K562 (cell line): ENCODE measurements at regions not wholly inside any gene's neighbourhood (a gene's known extent, or its start where the extent isn't known, plus 50 kb on each side); places are given as distances from the start of the nearest gene placed in this dataset.

ENCODE experiments used
- ATAC-seq: fragments of 200-7000 bp; cut with Tn5 transposase; 3 replicates; pipeline ENCODE4 v1.9.1; 2020; ENCODE audit warnings: moderate library complexity
- BruUV-seq: library from RNA; stranded (reverse); fragments of 400-500 nt; replicated peaks from 2 replicates; lab custom pipeline; 2021; lab: Mats Ljungman, UMichigan
- CTCF ChIA-PET: fragments of 300-600 bp; formaldehyde crosslinking; extraction: SDS; loops from one replicate; lab custom pipeline; 2021; ENCODE audit warnings: low intra/inter-chr PET ratio; lab: Yijun Ruan, JAX
- POLR2A ChIA-PET: fragments of 300-600, 350-650 bp; sonication (Branson Sonifier 250); formaldehyde crosslinking; extraction: SDS; loops from one replicate; lab custom pipeline; 2021; ENCODE audit warnings: antibody characterized with exemption, inconsistent platforms; lab: Yijun Ruan, JAX
- DNase-seq, 4 experiments: peaks; one replicate each; pipeline versions ENCODE4 v3.0.0 to v3.0.0-alpha.2; 2011 to 2018; ENCODE audit warnings: low spot score in 3 of 4, mixed read lengths in 3 of 4; ENCODE audit errors: extremely low read depth in 1 of 4
- FAIRE-seq: peaks from 2 replicates; lab custom pipeline; 2011; peaks lifted over from hg19 to GRCh38; lab: Jason Lieb, UNC
- H2AFZ ChIP-seq: 2 replicates; pipeline ENCODE4 v1.6.0; 2011; ENCODE audit warnings: low read depth, low read length, control low read depth, inconsistent platforms
- H3K27ac ChIP-seq: fragments of 200-600 bp; 3 replicates; pipeline ENCODE4 v1.8.0; 2011; ENCODE audit warnings: low read depth, mild to moderate bottlenecking, control low read depth, inconsistent platforms, low read length, moderate library complexity, mixed read lengths; ENCODE audit errors: extremely low read depth
- H3K27me3 ChIP-seq, 2 experiments: fragments of 300-600 bp in 1 of 2; 2 replicates in 1 of 2; 3 replicates in 1 of 2; pipeline versions ENCODE4 v1.6.0 to v1.8.0; 2011; ENCODE audit warnings: inconsistent platforms in 2 of 2, low read length in 2 of 2, mild to moderate bottlenecking in 1 of 2, mixed read lengths in 1 of 2, moderate library complexity in 1 of 2; ENCODE audit not compliant: control insufficient read depth in 2 of 2, insufficient read depth in 2 of 2
- H3K36me3 ChIP-seq: fragments of 300-600 bp; 3 replicates; pipeline ENCODE4 v1.8.0; 2011; ENCODE audit warnings: mild to moderate bottlenecking, low read length, inconsistent platforms; ENCODE audit not compliant: control insufficient read depth, insufficient read depth
- H3K4me1 ChIP-seq, 2 experiments: fragments of 200-600 bp in 1 of 2; replicated peaks in 1 of 2; 2 replicates in 1 of 2; 3 replicates in 1 of 2; pipeline versions ENCODE4 v1.5.1 to v1.8.0; 2011; ENCODE audit warnings: inconsistent platforms in 2 of 2, low read length in 2 of 2, mild to moderate bottlenecking in 1 of 2, mixed read lengths in 1 of 2, moderate library complexity in 1 of 2; ENCODE audit not compliant: control insufficient read depth in 2 of 2, insufficient read depth in 2 of 2
- H3K4me2 ChIP-seq: 2 replicates; pipeline ENCODE4 v1.6.1; 2011; ENCODE audit warnings: low read length, control low read depth, inconsistent platforms, mixed read lengths; ENCODE audit not compliant: insufficient read depth
- H3K4me3 ChIP-seq: fragments of 200-600 bp; sonication (generic), shearing (Covaris generic); 2 replicates; pipeline ENCODE4 v1.5.1; 2016; ENCODE audit warnings: control low read depth, inconsistent platforms
- H3K79me2 ChIP-seq: fragments of 200-600 bp; 3 replicates; pipeline ENCODE4 v1.8.0; 2011; ENCODE audit warnings: low read length, inconsistent platforms; ENCODE audit not compliant: control insufficient read depth, insufficient read depth
- H3K9ac ChIP-seq, 2 experiments: 2 replicates each; pipeline versions ENCODE4 v1.6.0 to v1.6.1; 2011; ENCODE audit warnings: low read depth in 2 of 2, low read length in 2 of 2, control low read depth in 1 of 2, inconsistent platforms in 1 of 2, mild to moderate bottlenecking in 1 of 2, mixed read lengths in 1 of 2; ENCODE audit not compliant: insufficient read depth in 1 of 2
- H3K9me1 ChIP-seq: one replicate; pipeline ENCODE4 v1.6.0; 2011; ENCODE audit warnings: inconsistent platforms, mild to moderate bottlenecking, low read length, moderate library complexity; ENCODE audit not compliant: control insufficient read depth, insufficient read depth
- H3K9me3 ChIP-seq: replicated peaks from 2 replicates; pipeline ENCODE4 v1.5.1; 2011; ENCODE audit warnings: low read depth, low read length, inconsistent platforms; ENCODE audit not compliant: control insufficient read depth, insufficient read depth
- H4K20me1 ChIP-seq: replicated peaks from 2 replicates; pipeline ENCODE4 v1.6.1; 2011; ENCODE audit warnings: low read length, inconsistent platforms, mixed read lengths; ENCODE audit not compliant: control insufficient read depth, insufficient read depth
- CC2D1A ChIP-seq: fragments of 450-650 bp; IDR thresholded peaks from 2 replicates; pipeline ENCODE4 v1.6.1; 2017; ENCODE audit warnings: mild to moderate bottlenecking
- CHD4 ChIP-seq: fragments of 200-600 bp; sonication (generic); IDR thresholded peaks from 3 replicates; pipeline ENCODE4 v1.6.1; 2012; ENCODE audit warnings: low read depth, mild to moderate bottlenecking, mixed read lengths, low read length, inconsistent platforms; ENCODE audit not compliant: insufficient read depth, insufficient replicate concordance, poor library complexity, severe bottlenecking
- FOXP1 ChIP-seq: sonication (generic); formaldehyde crosslinking; IDR thresholded peaks from 2 replicates; pipeline ENCODE4 v1.8.0; 2022; ENCODE audit warnings: mild to moderate bottlenecking, missing genetic modification reagents
- POLR2H ChIP-seq: IDR thresholded peaks from 2 replicates; pipeline ENCODE4 v1.6.1; 2016; ENCODE audit warnings: missing genetic modification characterization, low read depth, mild to moderate bottlenecking, control low read depth, missing compliant biosample characterization, moderate library complexity
- RBBP5 ChIP-seq: fragments of 200-600 bp; sonication (generic); IDR thresholded peaks from 2 replicates; pipeline ENCODE4 v1.6.1; 2012; ENCODE audit warnings: borderline replicate concordance, mild to moderate bottlenecking, low read length, control low read depth, inconsistent platforms; ENCODE audit not compliant: insufficient read depth, poor library complexity, severe bottlenecking
- TBL1XR1 ChIP-seq, 2 experiments: IDR thresholded peaks; 2 replicates each; pipeline ENCODE4 v1.6.1; 2012; ENCODE audit warnings: improper control_type of control experiment in 2 of 2, low read length in 2 of 2, mild to moderate bottlenecking in 1 of 2
- TBP ChIP-seq: optimal IDR thresholded peaks from 2 replicates; pipeline ENCODE3; 2011; ENCODE audit warnings: low read depth, low read length, improper control_type of control experiment
- ZBTB17 ChIP-seq: fragments of 450-650 bp; formaldehyde crosslinking; IDR thresholded peaks from 2 replicates; pipeline ENCODE4 v1.4.0; 2020; ENCODE audit warnings: mild to moderate bottlenecking
- ZBTB7A ChIP-seq: IDR thresholded peaks from 2 replicates; pipeline ENCODE4 v1.6.1; 2011; ENCODE audit warnings: low read depth, mild to moderate bottlenecking, low read length, moderate library complexity, borderline replicate concordance; ENCODE audit not compliant: control insufficient read depth
- ZC3H11A ChIP-seq: IDR thresholded peaks from 2 replicates; pipeline ENCODE4 v1.6.1; 2012; ENCODE audit warnings: low read depth, low read length, improper control_type of control experiment
- ZNF146 ChIP-seq: IDR thresholded peaks from one replicate; pipeline ENCODE4 v1.6.1; 2018; ENCODE audit warnings: missing compliant biosample characterization; ENCODE audit not compliant: unreplicated experiment
- ZNF224 ChIP-seq: sonication (generic); formaldehyde crosslinking; IDR thresholded peaks from 2 replicates; pipeline ENCODE4 v1.8.0; 2022; ENCODE audit warnings: mild to moderate bottlenecking, missing genetic modification reagents
- ZNF23 ChIP-seq: fragments of 250-450 bp; sonication (Bioruptor Pico); IDR thresholded peaks from 2 replicates; pipeline ENCODE4 v1.4.0; 2020; ENCODE audit warnings: mild to moderate bottlenecking
- ZNF551 ChIP-seq: fragments of 250-450 bp; sonication (Bioruptor Pico); IDR thresholded peaks from 2 replicates; pipeline ENCODE4 v1.5.0; 2021; ENCODE audit warnings: mild to moderate bottlenecking, moderate library complexity
- WGBS: fragments of 100-300 bp; shearing (Covaris generic); methylation state at CpG from one replicate; pipeline ENCODE4 v1.1.6; 2016; ENCODE audit warnings: low coverage, mixed read lengths; ENCODE audit not compliant: insufficient coverage; ENCODE audit errors: missing lambda C conversion rate; 5-methylcytosine and 5-hydroxymethylcytosine counted together
- in situ Hi-C: fragments of 300-500 bp; cut with MboI; formaldehyde crosslinking; loops from 4 replicates; pipeline ENCODE4 v1.15.0; 2018; ENCODE audit warnings: inconsistent platforms, mixed read lengths
- intact Hi-C: fragments of 100-400 bp; cut with micrococcal nuclease; formaldehyde crosslinking; loops from 2 replicates; pipeline ENCODE4 v1.14.2; 2022
- TF ChIP-seq, protein P1 (sequence below), 2 experiments: fragments of 450-650 bp; IDR thresholded peaks; 2 replicates each; pipeline ENCODE4 v1.6.1; 2016; ENCODE audit warnings: mild to moderate bottlenecking in 2 of 2, borderline replicate concordance in 1 of 2, low read depth in 1 of 2, moderate library complexity in 1 of 2

DNA sequence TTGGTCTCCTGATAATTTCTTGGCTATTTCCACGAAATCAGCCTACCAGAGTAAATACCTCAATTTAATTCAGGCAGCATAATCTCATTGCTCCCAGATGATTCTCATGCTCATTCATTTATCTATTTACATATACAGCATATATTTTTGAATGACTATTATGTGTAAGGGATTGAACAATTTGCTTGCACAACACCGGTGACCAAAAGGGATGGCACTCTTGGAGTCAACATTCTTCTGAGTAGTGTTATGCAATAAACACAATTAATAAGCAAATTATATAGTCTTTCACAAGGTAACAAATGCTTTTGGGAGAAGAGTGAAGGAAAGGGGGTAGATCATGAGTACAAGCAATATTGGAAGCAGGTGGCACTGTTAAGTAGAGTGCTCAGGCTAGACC is 1015.3 kb downstream of the ARAP2 start:
- ChIA-PET POLR2A (no interaction called here), CTCF (no interaction called here)
- intact Hi-C loops, result no loop called here
- Histone ChIP-seq H3K9me1 (no peaks in the 10 kb centered on the region), H3K27me3 (no peaks in the 10 kb centered on the region), H3K36me3 (no peaks in the 10 kb centered on the region), H3K9me3 (no peaks in the 10 kb centered on the region), H3K79me2 (no peaks in the 10 kb centered on the region), H3K4me3 (no peak overlapping the region), H2AFZ (no peak overlapping the region), H4K20me1 (no peaks in the 10 kb centered on the region), H3K27ac (no peak overlapping the region), H3K9ac (no peak overlapping the region), H3K4me2 (no peak overlapping the region), H3K4me1 (no peaks in the 10 kb centered on the region)
- 0% methylated on average over 2 of the region's 2 CpGs for WGBS
- BruUV-seq, result no TSS peak
- TF ChIP-seq RBBP5 (no peak), POLR2H (tag) (no peak), ZNF23 (CRISPR knock-in tag) (no peak), CHD4 (no peak), ZC3H11A (no peak), TBP (no peak), FOXP1 (CRISPR knock-in tag) (no peak), ZBTB17 (CRISPR knock-in tag) (no peak), CC2D1A (no peak), TBL1XR1 (IDR thresholded peaks at IDR 0.05; ENCODE audit: low read length in 2 of 2) (no peak), ZNF146 (CRISPR knock-in tag) (no peak), ZNF551 (CRISPR knock-in tag) (no peak), ZBTB7A (no peak), ZNF224 (no peak)
- TF ChIP-seq, protein P1, sequence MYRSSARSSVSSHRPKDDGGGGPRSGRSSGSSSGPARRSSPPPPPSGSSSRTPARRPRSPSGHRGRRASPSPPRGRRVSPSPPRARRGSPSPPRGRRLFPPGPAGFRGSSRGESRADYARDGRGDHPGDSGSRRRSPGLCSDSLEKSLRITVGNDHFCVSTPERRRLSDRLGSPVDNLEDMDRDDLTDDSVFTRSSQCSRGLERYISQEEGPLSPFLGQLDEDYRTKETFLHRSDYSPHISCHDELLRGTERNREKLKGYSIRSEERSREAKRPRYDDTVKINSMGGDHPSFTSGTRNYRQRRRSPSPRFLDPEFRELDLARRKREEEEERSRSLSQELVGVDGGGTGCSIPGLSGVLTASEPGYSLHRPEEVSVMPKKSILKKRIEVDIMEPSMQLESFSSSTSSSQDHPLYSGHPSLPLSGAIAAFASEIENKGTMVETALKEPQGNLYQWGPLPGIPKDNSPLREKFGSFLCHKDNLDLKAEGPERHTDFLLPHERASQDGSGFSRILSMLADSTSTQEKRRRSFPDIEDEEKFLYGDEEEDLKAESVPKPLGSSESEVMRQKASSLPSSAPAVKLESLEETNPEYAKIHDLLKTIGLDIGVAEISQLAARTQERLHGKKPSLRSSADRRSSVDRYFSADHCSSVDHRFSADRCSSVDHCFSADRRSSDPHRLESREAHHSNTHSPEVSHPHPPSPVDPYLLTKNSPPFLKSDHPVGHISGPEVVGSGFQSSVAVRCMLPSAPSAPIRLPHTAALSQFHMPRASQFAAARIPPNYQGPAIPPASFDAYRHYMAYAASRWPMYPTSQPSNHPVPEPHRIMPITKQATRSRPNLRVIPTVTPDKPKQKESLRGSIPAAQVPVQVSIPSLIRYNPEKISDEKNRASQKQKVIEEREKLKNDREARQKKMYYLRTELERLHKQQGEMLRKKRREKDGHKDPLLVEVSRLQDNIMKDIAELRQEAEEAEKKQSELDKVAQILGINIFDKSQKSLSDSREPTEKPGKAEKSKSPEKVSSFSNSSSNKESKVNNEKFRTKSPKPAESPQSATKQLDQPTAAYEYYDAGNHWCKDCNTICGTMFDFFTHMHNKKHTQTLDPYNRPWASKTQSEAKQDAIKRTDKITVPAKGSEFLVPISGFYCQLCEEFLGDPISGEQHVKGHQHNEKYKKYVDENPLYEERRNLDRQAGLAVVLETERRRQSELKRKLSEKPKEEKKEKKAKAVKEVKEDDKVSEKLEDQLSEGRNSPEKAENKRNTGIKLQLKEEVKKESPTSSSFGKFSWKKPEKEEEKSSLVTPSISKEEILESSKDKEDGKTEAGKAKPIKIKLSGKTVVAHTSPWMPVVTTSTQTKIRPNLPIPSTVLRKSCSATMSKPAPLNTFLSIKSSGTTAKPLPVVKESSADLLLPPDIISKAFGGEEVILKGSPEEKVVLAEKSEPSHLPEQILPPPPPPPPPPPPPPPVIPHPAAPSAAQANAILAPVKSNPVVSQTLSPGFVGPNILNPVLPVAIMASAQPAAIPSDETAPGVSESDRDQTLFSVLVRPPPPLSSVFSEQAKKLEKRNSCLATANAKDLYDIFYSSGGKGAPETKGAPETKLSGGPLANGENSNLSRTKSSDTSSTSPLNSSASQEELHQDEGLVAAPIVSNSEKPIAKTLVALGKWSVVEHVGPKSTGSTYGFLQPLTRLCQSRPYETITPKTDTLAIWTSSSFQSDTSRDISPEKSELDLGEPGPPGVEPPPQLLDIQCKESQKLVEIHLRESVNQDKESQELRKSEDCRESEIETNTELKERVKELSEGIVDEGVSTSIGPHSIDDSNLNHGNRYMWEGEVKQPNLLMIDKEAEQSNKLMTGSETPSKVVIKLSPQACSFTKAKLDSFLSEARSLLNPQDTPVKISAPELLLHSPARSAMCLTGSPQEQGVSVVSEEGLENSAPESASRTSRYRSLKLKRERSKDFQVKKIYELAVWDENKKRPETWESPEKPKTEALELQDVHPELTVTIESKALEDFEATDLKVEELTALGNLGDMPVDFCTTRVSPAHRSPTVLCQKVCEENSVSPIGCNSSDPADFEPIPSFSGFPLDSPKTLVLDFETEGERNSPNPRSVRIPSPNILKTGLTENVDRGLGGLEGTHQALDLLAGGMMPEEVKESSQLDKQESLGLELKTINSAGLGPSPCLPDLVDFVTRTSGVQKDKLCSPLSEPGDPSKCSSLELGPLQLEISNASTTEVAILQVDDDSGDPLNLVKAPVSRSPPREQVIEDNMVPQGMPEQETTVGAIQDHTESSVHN (IDR thresholded peaks at IDR 0.05; ENCODE audit: borderline replicate concordance in 1 of 2, low read depth in 1 of 2), result no peak
- FAIRE-seq (no peak), ATAC-seq (no peak), DNase-seq (no peak)
- in situ Hi-C loops, result no loop called here
